ENCODE measurements at regions not wholly inside any gene's neighbourhood (a gene's known extent, or its start where the extent isn't known, plus 50 kb on each side); places are given as distances from the start of the nearest gene placed in this dataset.

- peak overlapping the region; percentile 90 for H3K27ac ChIP-seq (ENCODE audit: extremely low read length, insufficient read depth, low read length)
- no peaks in the 10 kb centered on the region for H4K20me1 ChIP-seq (ENCODE audit: insufficient read depth, low read length)
- ChIA-PET POLR2A (interaction anchor here (1.5 to 1.8 kb wide), 3 partner anchors 15 to 549 kb away, joined by 3 to 5 read pairs (median 5); partner anchors contain the start of gene EEF1E1), CTCF (ENCODE audit: low intra/inter-chr PET ratio, low total read pairs) (no interaction called here)
- in situ Hi-C loops (cut with HindIII; ENCODE audit: extremely low pct_ligation_motif_present, low pct_unique_long_range_greater_than_20kb) = no loop called here
- peaks cover 24% of the 10 kb centered on the region for H3K9me3 ChIP-seq (ENCODE audit: low read length)
- peaks cover 47% of the 10 kb centered on the region for H3K4me1 ChIP-seq (ENCODE audit: insufficient read depth, low read length)
- no peaks in the 10 kb centered on the region for H3K27me3 ChIP-seq (ENCODE audit: control insufficient read depth in 1 of 2, insufficient read depth in 2 of 2, low read length in 2 of 2)
- no peaks in the 10 kb centered on the region for H3K36me3 ChIP-seq (replicated peaks in 1 of 2; ENCODE audit: control insufficient read depth in 1 of 2, insufficient read depth in 2 of 2, low read length in 2 of 2)
- H3K9ac ChIP-seq (ENCODE audit: insufficient read depth, low read depth, low read length) = peak overlapping the region; percentile 69
- peak overlapping the region; percentile 89 for H2AFZ ChIP-seq (ENCODE audit: low read length)
- H3K79me2 ChIP-seq (ENCODE audit: insufficient read depth, low read length) = no peaks in the 10 kb centered on the region
- WGBS (ENCODE audit: low lambda C conversion rate) = 3% methylated on average over 4 of the region's 4 CpGs
- no TSS peak for BruUV-seq (replicated peaks)
- peak; percentile 80 for DNase-seq (ENCODE audit: low spot score)
- peak; percentile 67 for FAIRE-seq
- intact Hi-C loops (cut with micrococcal nuclease; ENCODE audit: unreplicated experiment) = loop anchor here (1.0 to 2.0 kb wide), 2 partner anchors 12 to 95 kb away; no protein-coding TSS in a partner anchor
- peak overlapping the region; percentile 31 to 65 (median 44) for H3K4me3 ChIP-seq (replicated peaks in 1 of 3; ENCODE audit: insufficient read depth in 1 of 3, low read depth in 2 of 3, low read length in 3 of 3)
- peak overlapping the region; percentile 87 for H3K4me2 ChIP-seq (ENCODE audit: low read depth, low read length)
- peak; percentile 87 for ATAC-seq
- TF ChIP-seq ZNF589 (CRISPR knock-in tag; conservative IDR thresholded peaks at IDR 0.05) (no peak), ZNF703 (CRISPR knock-in tag; IDR thresholded peaks at IDR 0.05; ENCODE audit: borderline replicate concordance) (no peak), RBM39 (IDR thresholded peaks at IDR 0.05; ENCODE audit: low read depth, low read length, poor library complexity, severe bottlenecking) (no peak), ARNTL (CRISPR knock-in tag; IDR thresholded peaks at IDR 0.05) (0 out of 2 replicates have a peak, but pooled peaks have one; percentile 27), MAF1 (CRISPR knock-in tag; IDR thresholded peaks at IDR 0.05; ENCODE audit: borderline replicate concordance) (no peak), SALL2 (CRISPR knock-in tag; IDR thresholded peaks at IDR 0.05) (no peak), ELF4 (CRISPR knock-in tag; IDR thresholded peaks at IDR 0.05; ENCODE audit: borderline replicate concordance) (no peak), ZNF136 (CRISPR knock-in tag; IDR thresholded peaks at IDR 0.05; ENCODE audit: low read depth) (no peak), SIN3B (IDR thresholded peaks at IDR 0.05; ENCODE audit: low read length) (no peak), ZNF33B (CRISPR knock-in tag; IDR thresholded peaks at IDR 0.05) (no peak), PAXIP1 (CRISPR knock-in tag; conservative IDR thresholded peaks at IDR 0.05) (peak; percentile 68), PAWR (CRISPR knock-in tag; IDR thresholded peaks at IDR 0.05; ENCODE audit: borderline replicate concordance) (0 out of 2 replicates have a peak, but pooled peaks have one; percentile 14), NFYB (CRISPR knock-in tag; IDR thresholded peaks at IDR 0.05) (no peak)
- TF ChIP-seq, protein P1, sequence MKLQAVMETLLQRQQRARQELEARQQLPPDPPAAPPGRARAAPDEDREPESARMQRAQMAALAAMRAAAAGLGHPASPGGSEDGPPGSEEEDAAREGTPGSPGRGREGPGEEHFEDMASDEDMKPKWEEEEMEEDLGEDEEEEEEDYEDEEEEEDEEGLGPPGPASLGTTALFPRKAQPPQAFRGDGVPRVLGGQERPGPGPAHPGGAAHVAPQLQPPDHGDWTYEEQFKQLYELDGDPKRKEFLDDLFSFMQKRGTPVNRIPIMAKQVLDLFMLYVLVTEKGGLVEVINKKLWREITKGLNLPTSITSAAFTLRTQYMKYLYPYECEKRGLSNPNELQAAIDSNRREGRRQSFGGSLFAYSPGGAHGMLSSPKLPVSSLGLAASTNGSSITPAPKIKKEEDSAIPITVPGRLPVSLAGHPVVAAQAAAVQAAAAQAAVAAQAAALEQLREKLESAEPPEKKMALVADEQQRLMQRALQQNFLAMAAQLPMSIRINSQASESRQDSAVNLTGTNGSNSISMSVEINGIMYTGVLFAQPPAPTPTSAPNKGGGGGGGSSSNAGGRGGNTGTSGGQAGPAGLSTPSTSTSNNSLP (IDR thresholded peaks at IDR 0.05; ENCODE audit: low read depth, low read length) = peak; percentile 51; the same call in 1 of the 2 replicates
- TF ChIP-seq, protein P2, sequence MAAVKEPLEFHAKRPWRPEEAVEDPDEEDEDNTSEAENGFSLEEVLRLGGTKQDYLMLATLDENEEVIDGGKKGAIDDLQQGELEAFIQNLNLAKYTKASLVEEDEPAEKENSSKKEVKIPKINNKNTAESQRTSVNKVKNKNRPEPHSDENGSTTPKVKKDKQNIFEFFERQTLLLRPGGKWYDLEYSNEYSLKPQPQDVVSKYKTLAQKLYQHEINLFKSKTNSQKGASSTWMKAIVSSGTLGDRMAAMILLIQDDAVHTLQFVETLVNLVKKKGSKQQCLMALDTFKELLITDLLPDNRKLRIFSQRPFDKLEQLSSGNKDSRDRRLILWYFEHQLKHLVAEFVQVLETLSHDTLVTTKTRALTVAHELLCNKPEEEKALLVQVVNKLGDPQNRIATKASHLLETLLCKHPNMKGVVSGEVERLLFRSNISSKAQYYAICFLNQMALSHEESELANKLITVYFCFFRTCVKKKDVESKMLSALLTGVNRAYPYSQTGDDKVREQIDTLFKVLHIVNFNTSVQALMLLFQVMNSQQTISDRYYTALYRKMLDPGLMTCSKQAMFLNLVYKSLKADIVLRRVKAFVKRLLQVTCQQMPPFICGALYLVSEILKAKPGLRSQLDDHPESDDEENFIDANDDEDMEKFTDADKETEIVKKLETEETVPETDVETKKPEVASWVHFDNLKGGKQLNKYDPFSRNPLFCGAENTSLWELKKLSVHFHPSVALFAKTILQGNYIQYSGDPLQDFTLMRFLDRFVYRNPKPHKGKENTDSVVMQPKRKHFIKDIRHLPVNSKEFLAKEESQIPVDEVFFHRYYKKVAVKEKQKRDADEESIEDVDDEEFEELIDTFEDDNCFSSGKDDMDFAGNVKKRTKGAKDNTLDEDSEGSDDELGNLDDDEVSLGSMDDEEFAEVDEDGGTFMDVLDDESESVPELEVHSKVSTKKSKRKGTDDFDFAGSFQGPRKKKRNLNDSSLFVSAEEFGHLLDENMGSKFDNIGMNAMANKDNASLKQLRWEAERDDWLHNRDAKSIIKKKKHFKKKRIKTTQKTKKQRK (IDR thresholded peaks at IDR 0.05; ENCODE audit: low read length) = no peak
- TF ChIP-seq, protein P3, sequence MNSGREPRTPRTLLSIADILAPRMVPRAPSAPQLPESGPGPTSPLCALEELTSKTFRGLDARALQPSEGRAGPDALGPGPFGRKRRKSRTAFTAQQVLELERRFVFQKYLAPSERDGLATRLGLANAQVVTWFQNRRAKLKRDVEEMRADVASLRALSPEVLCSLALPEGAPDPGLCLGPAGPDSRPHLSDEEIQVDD (CRISPR knock-in tag; IDR thresholded peaks at IDR 0.05; ENCODE audit: borderline replicate concordance) = no peak
Observed at GRCh38 chr6:8651998-8652397, 216.7 kb upstream of the SLC35B3 start.

Data from HepG2 (cell line).